Dendritic cell treated with granulocyte-macrophage colony-stimulating factor and Interleukin-4, amounts not matched to agents 40 ng/mL and 50 ng/mL, for 4 days (primary cell): ENCODE measurements at regions not wholly inside any gene's neighbourhood (a gene's known extent, or its start where the extent isn't known, plus 50 kb on each side); places are given as distances from the start of the nearest gene placed in this dataset.

Experiments used
- H3K27ac Mint-ChIP-seq: one replicate; pipeline ENCODE4 v1.8.0; 2022; ENCODE audit warnings: mild to moderate bottlenecking, mixed read lengths
- H3K27me3 Mint-ChIP-seq: one replicate; pipeline ENCODE4 v1.8.0; 2022; ENCODE audit warnings: mild to moderate bottlenecking, mixed read lengths
- H3K36me3 Mint-ChIP-seq: one replicate; pipeline ENCODE4 v1.8.0; 2022; ENCODE audit warnings: low read depth, mixed read lengths
- H3K4me1 Mint-ChIP-seq: one replicate; pipeline ENCODE4 v1.8.0; 2022; ENCODE audit warnings: low read depth, mixed read lengths
- H3K4me3 Mint-ChIP-seq: one replicate; pipeline ENCODE4 v1.8.0; 2022; ENCODE audit warnings: mild to moderate bottlenecking, moderate library complexity, mixed read lengths
- H3K9me3 Mint-ChIP-seq: one replicate; pipeline ENCODE4 v1.8.0; 2022; ENCODE audit warnings: mixed read lengths
- intact Hi-C: fragments of 100-400 bp; cut with micrococcal nuclease; formaldehyde crosslinking; loops from one replicate; pipeline ENCODE4 v1.15.0; 2022

GRCh38 chr5:73339711-73340110 is 108.9 kb downstream of the FOXD1 start:
- intact Hi-C loops: no loop called here
- Mint-ChIP-seq H3K27ac (no peak overlapping the region), H3K4me1 (no peaks in the 10 kb centered on the region), H3K36me3 (no peaks in the 10 kb centered on the region), H3K9me3 (peaks cover 9% of the 10 kb centered on the region), H3K4me3 (no peak overlapping the region), H3K27me3 (peaks cover 54% of the 10 kb centered on the region)

- Mint-ChIP-seq H3K9me3 (peaks cover 9% of the 10 kb centered on the region), H3K27ac (no peak overlapping the region), H3K27me3 (peaks cover 54% of the 10 kb centered on the region), H3K36me3 (no peaks in the 10 kb centered on the region), H3K4me3 (no peak overlapping the region), H3K4me1 (no peaks in the 10 kb centered on the region)
- intact Hi-C loops: no loop called here
Measured at GRCh38 chr5:73339051-73339575, 109.5 kb downstream of the FOXD1 start.

GRCh38 chr5:73338256-73339050 is 110.1 kb downstream of the FOXD1 start:
- intact Hi-C loops: no loop called here
- H3K4me1 Mint-ChIP-seq: no peaks in the 10 kb centered on the region
- H3K27me3 Mint-ChIP-seq: peaks cover 51% of the 10 kb centered on the region

GRCh38 chr5:73337586-73338255 is 110.9 kb downstream of the FOXD1 start:
- Mint-ChIP-seq H3K9me3 (peaks cover 11% of the 10 kb centered on the region), H3K4me3 (no peak overlapping the region), H3K27me3 (peaks cover 51% of the 10 kb centered on the region), H3K4me1 (no peaks in the 10 kb centered on the region), H3K27ac (no peak overlapping the region), H3K36me3 (no peaks in the 10 kb centered on the region)
- intact Hi-C loops: no loop called here

More at GRCh38 chr5:73338256-73339050, 110.1 kb downstream of the FOXD1 start:
- no peak overlapping the region for H3K27ac Mint-ChIP-seq
- no peaks in the 10 kb centered on the region for H3K36me3 Mint-ChIP-seq
- H3K4me3 Mint-ChIP-seq: no peak overlapping the region
- H3K9me3 Mint-ChIP-seq: peaks cover 9% of the 10 kb centered on the region

GRCh38 chr5:73336366-73336765 is 112.2 kb downstream of the FOXD1 start:
- Mint-ChIP-seq H3K27me3 (peaks cover 48% of the 10 kb centered on the region), H3K4me3 (no peak overlapping the region), H3K4me1 (no peaks in the 10 kb centered on the region), H3K27ac (no peak overlapping the region), H3K9me3 (peaks cover 24% of the 10 kb centered on the region), H3K36me3 (no peaks in the 10 kb centered on the region)
- intact Hi-C loops: no loop called here

DNA sequence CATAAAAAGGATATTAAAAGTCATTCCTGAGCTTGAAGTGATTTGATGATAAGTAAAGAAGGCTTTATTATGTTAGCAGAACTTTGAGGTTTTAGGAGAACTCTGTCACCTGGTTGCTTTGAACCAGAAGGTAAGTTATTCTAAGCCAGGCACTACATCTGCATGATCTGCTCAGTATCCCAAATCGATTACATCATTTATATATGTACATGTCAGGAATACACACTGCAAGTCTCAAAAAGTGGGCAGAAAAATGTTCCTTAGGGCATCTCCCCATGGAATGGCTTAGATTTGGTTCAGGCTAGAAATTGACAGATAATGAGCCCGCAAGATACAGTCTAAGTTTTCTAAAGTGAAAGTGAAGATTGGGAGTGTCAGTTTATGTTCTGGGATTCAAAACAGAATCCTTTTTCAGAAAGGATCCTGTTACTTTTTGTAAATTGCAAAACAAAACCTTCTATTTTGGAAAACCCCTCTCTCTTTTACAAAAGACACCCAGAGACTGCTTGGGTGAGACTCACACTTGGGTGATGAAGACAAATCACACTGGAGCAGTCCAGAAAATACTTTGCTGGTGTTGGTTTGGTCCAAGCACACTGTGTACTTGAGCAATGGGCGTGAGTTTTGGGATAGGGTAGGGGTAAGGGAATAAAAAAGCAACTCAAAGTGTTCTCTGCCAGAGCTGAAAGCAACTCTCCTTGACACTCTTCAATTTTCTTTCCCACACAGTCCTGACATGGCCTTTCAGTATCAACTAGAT is 114.5 kb downstream of the FOXD1 start:
- Mint-ChIP-seq H3K36me3 (no peaks in the 10 kb centered on the region), H3K27ac (no peak overlapping the region), H3K9me3 (peaks cover 37% of the 10 kb centered on the region), H3K27me3 (peaks cover 40% of the 10 kb centered on the region), H3K4me1 (peaks cover 6% of the 10 kb centered on the region), H3K4me3 (no peak overlapping the region)
- intact Hi-C loops: no loop called here

- intact Hi-C loops: no loop called here
- Mint-ChIP-seq H3K4me1 (peaks cover 14% of the 10 kb centered on the region), H3K27me3 (peaks cover 26% of the 10 kb centered on the region)
Measured at GRCh38 chr5:73330613-73331012, 118.0 kb downstream of the FOXD1 start.

DNA sequence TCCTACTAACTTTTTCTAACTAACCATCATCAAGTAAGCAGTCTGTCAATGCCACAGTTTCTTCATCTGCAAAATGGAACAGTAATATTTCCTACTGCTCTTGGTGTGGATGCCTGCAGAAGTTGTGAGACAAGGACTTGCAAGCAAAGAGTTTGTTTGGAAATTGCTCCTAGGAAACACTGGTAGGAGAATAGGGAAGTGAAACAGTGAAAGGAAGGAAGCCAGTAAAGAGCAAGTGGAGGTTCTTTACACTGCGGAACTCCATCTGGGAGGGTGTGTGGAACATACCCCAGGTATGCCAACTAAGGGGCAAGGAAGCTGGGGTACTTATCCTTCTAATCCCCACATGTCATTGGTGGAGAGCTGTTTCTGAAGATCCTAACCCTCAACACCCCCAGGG is 119.9 kb downstream of the FOXD1 start:
- no peak overlapping the region for H3K4me3 Mint-ChIP-seq

More at GRCh38 chr5:73330613-73331012, 118.0 kb downstream of the FOXD1 start:
- no peak overlapping the region for H3K27ac Mint-ChIP-seq
- H3K36me3 Mint-ChIP-seq: no peaks in the 10 kb centered on the region
- peaks cover 38% of the 10 kb centered on the region for H3K9me3 Mint-ChIP-seq
- no peak overlapping the region for H3K4me3 Mint-ChIP-seq

DNA sequence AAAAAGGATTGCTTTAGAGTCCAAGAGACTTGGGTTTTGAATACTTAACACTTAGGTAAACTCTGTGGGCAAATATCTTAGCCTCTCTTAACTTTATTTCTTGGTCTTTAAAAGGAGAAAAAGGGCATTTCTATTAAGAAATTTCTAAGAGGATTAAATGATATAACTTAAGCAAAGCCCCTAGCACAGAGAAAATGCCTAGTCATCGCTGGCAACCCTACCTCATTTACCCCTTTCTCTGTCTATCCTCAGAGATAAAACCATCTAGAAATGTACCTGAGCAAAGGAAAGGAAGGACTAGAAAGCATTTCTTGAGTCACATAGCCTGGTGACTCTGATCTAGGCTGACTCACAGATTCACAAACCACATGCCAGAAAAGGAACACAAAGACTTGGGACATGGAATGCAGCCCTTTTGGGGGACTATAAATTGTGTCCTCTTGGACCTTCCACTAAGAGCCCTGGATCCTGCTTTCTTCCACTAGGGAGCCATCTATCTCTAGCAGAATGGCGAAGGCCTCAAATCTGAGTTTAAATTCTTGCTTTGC is 120.6 kb downstream of the FOXD1 start:
- Mint-ChIP-seq H3K9me3 (peaks cover 38% of the 10 kb centered on the region), H3K27me3 (peaks cover 35% of the 10 kb centered on the region), H3K4me1 (peaks cover 14% of the 10 kb centered on the region), H3K36me3 (no peaks in the 10 kb centered on the region), H3K4me3 (no peak overlapping the region), H3K27ac (no peak overlapping the region)
- intact Hi-C loops: no loop called here

More for the DNA sequence above, 119.9 kb downstream of the FOXD1 start:
- intact Hi-C loops: no loop called here
- Mint-ChIP-seq H3K27me3 (peaks cover 32% of the 10 kb centered on the region), H3K36me3 (no peaks in the 10 kb centered on the region), H3K4me1 (peaks cover 14% of the 10 kb centered on the region), H3K27ac (no peak overlapping the region), H3K9me3 (peaks cover 38% of the 10 kb centered on the region)

DNA sequence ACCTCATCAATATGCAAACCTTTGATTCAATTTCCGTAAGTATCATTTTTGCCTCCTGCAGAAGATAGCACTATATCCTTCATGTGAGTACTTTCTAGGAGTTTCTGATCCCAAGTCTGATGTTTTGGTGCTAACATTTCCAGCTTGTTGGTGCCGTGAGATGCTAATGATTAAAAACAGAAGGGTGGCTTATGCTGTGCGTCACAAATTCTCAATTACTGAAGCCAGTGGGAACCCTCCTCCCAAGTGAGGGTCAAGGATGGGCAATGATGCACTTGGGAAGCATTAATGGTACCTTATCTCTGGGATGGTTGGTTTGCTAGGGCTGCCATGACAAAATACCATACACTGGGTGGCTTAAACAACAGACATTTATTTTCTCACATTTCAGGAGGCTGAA is 123.0 kb downstream of the FOXD1 start:
- peaks cover 15% of the 10 kb centered on the region for H3K9me3 Mint-ChIP-seq
- no peak overlapping the region for H3K4me3 Mint-ChIP-seq
- peaks cover 14% of the 10 kb centered on the region for H3K4me1 Mint-ChIP-seq
- H3K27me3 Mint-ChIP-seq: peaks cover 40% of the 10 kb centered on the region
- no peak overlapping the region for H3K27ac Mint-ChIP-seq
- intact Hi-C loops: no loop called here
- no peaks in the 10 kb centered on the region for H3K36me3 Mint-ChIP-seq

GRCh38 chr5:73323466-73323865 is 125.1 kb downstream of the FOXD1 start:
- intact Hi-C loops: no loop called here
- no peak overlapping the region for H3K27ac Mint-ChIP-seq
- no peak overlapping the region for H3K4me3 Mint-ChIP-seq
- H3K9me3 Mint-ChIP-seq: no peaks in the 10 kb centered on the region
- H3K36me3 Mint-ChIP-seq: no peaks in the 10 kb centered on the region
- peaks cover 1% of the 10 kb centered on the region for H3K4me1 Mint-ChIP-seq
- H3K27me3 Mint-ChIP-seq: peaks cover 46% of the 10 kb centered on the region

DNA sequence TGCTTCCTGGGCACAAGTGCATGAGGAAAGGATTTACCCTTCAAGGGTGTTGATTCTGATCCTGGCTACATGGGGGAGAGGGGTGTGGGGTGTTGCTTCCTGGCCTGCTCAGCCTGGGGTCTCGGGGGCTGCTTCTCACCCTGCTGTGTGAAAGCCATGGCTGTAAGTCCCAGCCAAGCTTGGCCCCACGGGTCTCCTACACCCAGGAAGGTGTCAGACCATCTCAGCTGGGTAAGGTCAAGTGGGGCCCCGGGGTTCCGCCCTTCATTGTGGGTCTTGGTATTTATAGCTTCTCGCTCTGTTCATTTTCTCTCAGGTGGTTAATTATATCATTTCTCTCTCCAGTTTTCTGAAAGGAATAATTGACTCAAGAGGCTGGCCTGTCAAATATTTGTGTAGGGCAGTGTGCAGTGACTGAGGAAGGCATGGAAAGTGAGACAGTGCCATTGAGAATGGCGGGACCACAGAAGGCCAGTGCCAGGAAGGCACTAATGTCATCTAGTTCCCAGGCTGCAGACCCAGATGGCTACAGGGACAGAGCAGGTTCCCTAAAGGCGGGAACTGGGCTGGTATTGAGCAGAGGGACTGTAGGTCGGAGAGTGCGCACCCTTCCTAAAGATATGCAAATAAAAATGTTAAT is 126.0 kb downstream of the FOXD1 start:
- Mint-ChIP-seq H3K4me1 (no peaks in the 10 kb centered on the region), H3K27me3 (peaks cover 50% of the 10 kb centered on the region), H3K27ac (no peak overlapping the region), H3K9me3 (no peaks in the 10 kb centered on the region), H3K36me3 (no peaks in the 10 kb centered on the region), H3K4me3 (no peak overlapping the region)
- intact Hi-C loops: no loop called here

DNA sequence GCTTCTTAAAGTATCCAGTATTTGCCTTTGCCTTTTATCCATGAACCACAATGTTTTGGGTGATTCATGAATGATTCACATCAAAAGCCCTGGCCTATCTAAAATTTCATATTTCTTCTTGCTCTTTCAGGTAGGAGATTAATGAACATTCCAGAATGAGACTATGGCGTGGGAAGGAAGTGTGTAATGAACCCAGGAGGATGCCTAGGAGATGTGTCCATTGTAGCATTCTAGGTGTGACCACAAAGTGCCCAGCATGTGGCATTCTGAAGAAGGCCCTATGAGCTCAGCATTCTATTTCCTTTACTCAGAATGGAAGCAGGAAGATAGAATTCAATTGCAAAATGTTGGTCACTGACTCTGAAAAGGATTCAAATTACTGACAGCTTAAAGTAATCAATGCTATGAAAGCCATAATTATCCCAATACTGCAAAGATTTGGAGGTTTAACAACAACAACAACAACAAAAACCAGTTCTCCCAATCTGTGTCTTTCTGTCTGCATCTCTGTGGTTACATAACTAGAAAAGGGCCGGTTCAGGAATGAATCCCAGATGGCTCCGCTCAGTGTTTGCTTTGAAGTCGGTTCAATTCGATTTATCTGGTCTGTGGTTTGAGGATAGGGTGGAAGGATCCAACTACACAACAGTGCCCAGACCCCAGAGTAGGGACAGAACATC is 126.7 kb downstream of the FOXD1 start:
- H3K27ac Mint-ChIP-seq: no peak overlapping the region
- H3K4me3 Mint-ChIP-seq: no peak overlapping the region
- peaks cover 57% of the 10 kb centered on the region for H3K27me3 Mint-ChIP-seq
- H3K36me3 Mint-ChIP-seq: no peaks in the 10 kb centered on the region
- intact Hi-C loops: no loop called here
- H3K4me1 Mint-ChIP-seq: no peaks in the 10 kb centered on the region
- H3K9me3 Mint-ChIP-seq: no peaks in the 10 kb centered on the region
